ENCODE measurements at regions not wholly inside any gene's neighbourhood (a gene's known extent, or its start where the extent isn't known, plus 50 kb on each side); places are given as distances from the start of the nearest gene placed in this dataset.

GRCh38 chrX:126395909-126396308 is 156.7 kb downstream of the DCAF12L1 start:
- H3K27ac ChIP-seq (ENCODE audit: low read depth, low read length): no peak overlapping the region
- H3F3A ChIP-seq (ENCODE audit: insufficient read depth): no peaks in the 10 kb centered on the region
- H3K27me3 ChIP-seq (ENCODE audit: low read length): no peaks in the 10 kb centered on the region
- H3K9me3 ChIP-seq (ENCODE audit: insufficient read depth, low read length): no peaks in the 10 kb centered on the region
- H4K20me1 ChIP-seq (ENCODE audit: low read depth, low read length): no peaks in the 10 kb centered on the region
- no peak overlapping the region for H3K4me3 ChIP-seq (ENCODE audit: insufficient read depth, low read length, poor library complexity, severe bottlenecking)
- TF ChIP-seq CTCF (IDR thresholded peaks at IDR 0.05; ENCODE audit: insufficient read depth, low read length, poor library complexity, severe bottlenecking) (no peak), EZH2phosphoT487 (conservative IDR thresholded peaks at IDR 0.05; ENCODE audit: low read length) (no peak)
- H2AFZ ChIP-seq (ENCODE audit: low read depth, low read length, severe bottlenecking): no peak overlapping the region
- no peak overlapping the region for H3K4me2 ChIP-seq (ENCODE audit: low read depth, low read length, poor library complexity, severe bottlenecking)
- H3K9ac ChIP-seq (ENCODE audit: low read length): no peak overlapping the region
- H3K79me2 ChIP-seq (ENCODE audit: insufficient read depth, low read length): no peaks in the 10 kb centered on the region
- H3K9me2 ChIP-seq (replicated peaks; ENCODE audit: insufficient read depth, low read length): no peaks in the 10 kb centered on the region
- H3K36me3 ChIP-seq (ENCODE audit: low read length): no peaks in the 10 kb centered on the region

- Histone ChIP-seq H3K27me3 (ENCODE audit: low read length) (no peaks in the 10 kb centered on the region), H3K9me2 (replicated peaks; ENCODE audit: insufficient read depth, low read length) (no peaks in the 10 kb centered on the region), H3K4me2 (ENCODE audit: low read depth, low read length, poor library complexity, severe bottlenecking) (no peak overlapping the region), H3K36me3 (ENCODE audit: low read length) (no peaks in the 10 kb centered on the region), H3K9ac (ENCODE audit: low read length) (no peak overlapping the region), H2AFZ (ENCODE audit: low read depth, low read length, severe bottlenecking) (no peak overlapping the region), H3F3A (ENCODE audit: insufficient read depth) (no peaks in the 10 kb centered on the region), H3K79me2 (ENCODE audit: insufficient read depth, low read length) (no peaks in the 10 kb centered on the region), H3K4me3 (ENCODE audit: insufficient read depth, low read length, poor library complexity, severe bottlenecking) (no peak overlapping the region), H3K27ac (ENCODE audit: low read depth, low read length) (no peak overlapping the region), H3K9me3 (ENCODE audit: insufficient read depth, low read length) (no peaks in the 10 kb centered on the region), H4K20me1 (ENCODE audit: low read depth, low read length) (no peaks in the 10 kb centered on the region)
- no peak for TF ChIP-seq CTCF (IDR thresholded peaks at IDR 0.05; ENCODE audit: insufficient read depth, low read length, poor library complexity, severe bottlenecking)
- TF ChIP-seq EZH2phosphoT487 (conservative IDR thresholded peaks at IDR 0.05; ENCODE audit: low read length): no peak
Observed at GRCh38 chrX:126394681-126395080, 157.9 kb downstream of the DCAF12L1 start.

GRCh38 chrX:126393284-126393683 is 159.3 kb downstream of the DCAF12L1 start:
- no peaks in the 10 kb centered on the region for H3F3A ChIP-seq (ENCODE audit: insufficient read depth)
- no peak overlapping the region for H3K4me2 ChIP-seq (ENCODE audit: low read depth, low read length, poor library complexity, severe bottlenecking)
- no peaks in the 10 kb centered on the region for H3K36me3 ChIP-seq (ENCODE audit: low read length)
- H3K27me3 ChIP-seq (ENCODE audit: low read length): no peaks in the 10 kb centered on the region
- no peak overlapping the region for H3K4me3 ChIP-seq (ENCODE audit: insufficient read depth, low read length, poor library complexity, severe bottlenecking)
- no peak for TF ChIP-seq EZH2phosphoT487 (conservative IDR thresholded peaks at IDR 0.05; ENCODE audit: low read length)
- no peak for TF ChIP-seq CTCF (IDR thresholded peaks at IDR 0.05; ENCODE audit: insufficient read depth, low read length, poor library complexity, severe bottlenecking)
- no peak overlapping the region for H3K27ac ChIP-seq (ENCODE audit: low read depth, low read length)
- no peak overlapping the region for H3K9ac ChIP-seq (ENCODE audit: low read length)
- H4K20me1 ChIP-seq (ENCODE audit: low read depth, low read length): no peaks in the 10 kb centered on the region
- no peaks in the 10 kb centered on the region for H3K9me3 ChIP-seq (ENCODE audit: insufficient read depth, low read length)
- H3K79me2 ChIP-seq (ENCODE audit: insufficient read depth, low read length): no peaks in the 10 kb centered on the region
- no peaks in the 10 kb centered on the region for H3K9me2 ChIP-seq (replicated peaks; ENCODE audit: insufficient read depth, low read length)
- no peak overlapping the region for H2AFZ ChIP-seq (ENCODE audit: low read depth, low read length, severe bottlenecking)
